ENCODE measurements at regions not wholly inside any gene's neighbourhood (a gene's known extent, or its start where the extent isn't known, plus 50 kb on each side); places are given as distances from the start of the nearest gene placed in this dataset.

GRCh38 chr4:162494935-162495334, 331.1 kb upstream of the FSTL5 start:
- TF ChIP-seq CTCF (IDR thresholded peaks at IDR 0.05) = no peak

GRCh38 chr4:162485486-162485885, 321.7 kb upstream of the FSTL5 start:
- no peak for TF ChIP-seq CTCF (IDR thresholded peaks at IDR 0.05)

- no peak for TF ChIP-seq CTCF (IDR thresholded peaks at IDR 0.05)
These were observed 311.4 kb upstream of the FSTL5 start for GRCh38 chr4:162475246-162475645.

- no peak for TF ChIP-seq CTCF (IDR thresholded peaks at IDR 0.05)
These were observed 306.2 kb upstream of the FSTL5 start for GRCh38 chr4:162469977-162470376.

- TF ChIP-seq CTCF (IDR thresholded peaks at IDR 0.05) = peak; percentile 42; the same call in 1 of the 2 replicates
These were observed 298.2 kb upstream of the FSTL5 start for GRCh38 chr4:162461952-162462351.

GRCh38 chr4:162458051-162458450, 294.3 kb upstream of the FSTL5 start:
- TF ChIP-seq CTCF (IDR thresholded peaks at IDR 0.05) = no peak

GRCh38 chr4:162457071-162457865, 293.5 kb upstream of the FSTL5 start:
- TF ChIP-seq CTCF (IDR thresholded peaks at IDR 0.05) = peak; percentile 23; the same call in 1 of the 2 replicates

Data from LNCAP (cell line).